ENCODE measurements at regions not wholly inside any gene's neighbourhood (a gene's known extent, or its start where the extent isn't known, plus 50 kb on each side); places are given as distances from the start of the nearest gene placed in this dataset.

DNA sequence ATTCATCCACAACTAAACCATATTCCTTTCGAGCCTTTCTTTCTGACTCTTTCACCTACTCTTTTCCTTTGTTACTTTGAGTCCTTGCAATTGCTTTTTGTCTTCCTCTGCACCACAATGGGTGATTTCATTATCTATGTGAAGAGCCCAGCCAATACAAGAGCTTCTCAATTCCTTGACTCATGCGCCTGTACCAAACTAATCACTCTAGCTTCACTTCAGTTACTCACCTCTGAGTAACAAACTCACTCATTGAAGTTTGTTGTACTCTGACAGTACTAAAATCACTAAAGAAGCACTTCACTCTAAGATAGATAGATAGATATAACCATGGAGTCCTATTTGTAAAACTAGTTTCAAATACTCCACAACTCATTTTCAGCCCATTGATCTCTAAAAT, 191.7 kb upstream of the EPHA5 start:
- Histone ChIP-seq H3K9me3 (ENCODE audit: control insufficient read depth, low read depth, low read length) (no peaks in the 10 kb centered on the region), H3K79me2 (ENCODE audit: control insufficient read depth, insufficient read depth, low read length) (no peaks in the 10 kb centered on the region), H3K27ac (ENCODE audit: control insufficient read depth, insufficient read depth, low read length) (no peak overlapping the region), H3K4me3 (ENCODE audit: control insufficient read depth in 2 of 3, extremely low read depth in 1 of 3, insufficient read depth in 2 of 3, low read depth in 1 of 3, low read length in 3 of 3) (no peak overlapping the region), H3K9ac (ENCODE audit: control insufficient read depth, extremely low read depth, insufficient read depth, low read length) (no peak overlapping the region), H3K36me3 (ENCODE audit: control insufficient read depth in 2 of 2, extremely low read depth in 1 of 2, insufficient read depth in 2 of 2, low read length in 2 of 2) (no peaks in the 10 kb centered on the region), H4K20me1 (ENCODE audit: control insufficient read depth, extremely low read depth, insufficient read depth, low read length) (no peaks in the 10 kb centered on the region), H3K4me2 (ENCODE audit: control insufficient read depth, extremely low read depth, insufficient read depth, low read depth, low read length) (no peak overlapping the region), H3K27me3 (ENCODE audit: control insufficient read depth, extremely low read depth, insufficient read depth, low read length) (no peaks in the 10 kb centered on the region), H3K4me1 (ENCODE audit: control insufficient read depth, extremely low read depth, insufficient read depth, low read length) (no peaks in the 10 kb centered on the region), H2AFZ (ENCODE audit: control insufficient read depth, low read length) (no peak overlapping the region), H3K9me1 (ENCODE audit: control insufficient read depth, extremely low read depth, insufficient read depth, low read length) (no peaks in the 10 kb centered on the region)
- dilution Hi-C loops (cut with MboI; ENCODE audit: extremely low pct_ligation_motif_present, low sequenced_read_pairs), result no loop called here
- DNase-seq (ENCODE audit: low read depth, low spot score) (no peak), FAIRE-seq (no peak)
- TF ChIP-seq EZH2 (IDR thresholded peaks at IDR 0.05; ENCODE audit: low read length), result no peak
- TF ChIP-seq, protein P1, sequence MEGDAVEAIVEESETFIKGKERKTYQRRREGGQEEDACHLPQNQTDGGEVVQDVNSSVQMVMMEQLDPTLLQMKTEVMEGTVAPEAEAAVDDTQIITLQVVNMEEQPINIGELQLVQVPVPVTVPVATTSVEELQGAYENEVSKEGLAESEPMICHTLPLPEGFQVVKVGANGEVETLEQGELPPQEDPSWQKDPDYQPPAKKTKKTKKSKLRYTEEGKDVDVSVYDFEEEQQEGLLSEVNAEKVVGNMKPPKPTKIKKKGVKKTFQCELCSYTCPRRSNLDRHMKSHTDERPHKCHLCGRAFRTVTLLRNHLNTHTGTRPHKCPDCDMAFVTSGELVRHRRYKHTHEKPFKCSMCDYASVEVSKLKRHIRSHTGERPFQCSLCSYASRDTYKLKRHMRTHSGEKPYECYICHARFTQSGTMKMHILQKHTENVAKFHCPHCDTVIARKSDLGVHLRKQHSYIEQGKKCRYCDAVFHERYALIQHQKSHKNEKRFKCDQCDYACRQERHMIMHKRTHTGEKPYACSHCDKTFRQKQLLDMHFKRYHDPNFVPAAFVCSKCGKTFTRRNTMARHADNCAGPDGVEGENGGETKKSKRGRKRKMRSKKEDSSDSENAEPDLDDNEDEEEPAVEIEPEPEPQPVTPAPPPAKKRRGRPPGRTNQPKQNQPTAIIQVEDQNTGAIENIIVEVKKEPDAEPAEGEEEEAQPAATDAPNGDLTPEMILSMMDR (optimal IDR thresholded peaks at IDR 0.05 in 1 of 3, IDR thresholded peaks at IDR 0.05 in 1 of 3, conservative IDR thresholded peaks at IDR 0.05 in 1 of 3; ENCODE audit: extremely low read depth in 1 of 3, insufficient read depth in 2 of 3, low read length in 3 of 3), result no peak

GRCh38 chr4:65845199-65845773, 175.0 kb upstream of the EPHA5 start:
- Histone ChIP-seq H3K9me1 (ENCODE audit: control insufficient read depth, extremely low read depth, insufficient read depth, low read length) (no peaks in the 10 kb centered on the region), H3K36me3 (ENCODE audit: control insufficient read depth in 2 of 2, extremely low read depth in 1 of 2, insufficient read depth in 2 of 2, low read length in 2 of 2) (no peaks in the 10 kb centered on the region), H3K79me2 (ENCODE audit: control insufficient read depth, insufficient read depth, low read length) (no peaks in the 10 kb centered on the region), H3K27ac (ENCODE audit: control insufficient read depth, insufficient read depth, low read length) (no peak overlapping the region), H2AFZ (ENCODE audit: control insufficient read depth, low read length) (no peak overlapping the region), H3K9ac (ENCODE audit: control insufficient read depth, extremely low read depth, insufficient read depth, low read length) (no peak overlapping the region), H3K27me3 (ENCODE audit: control insufficient read depth, extremely low read depth, insufficient read depth, low read length) (no peaks in the 10 kb centered on the region), H3K4me3 (ENCODE audit: control insufficient read depth in 2 of 3, extremely low read depth in 1 of 3, insufficient read depth in 2 of 3, low read depth in 1 of 3, low read length in 3 of 3) (no peak overlapping the region), H3K9me3 (ENCODE audit: control insufficient read depth, low read depth, low read length) (no peaks in the 10 kb centered on the region), H4K20me1 (ENCODE audit: control insufficient read depth, extremely low read depth, insufficient read depth, low read length) (no peaks in the 10 kb centered on the region), H3K4me2 (ENCODE audit: control insufficient read depth, extremely low read depth, insufficient read depth, low read depth, low read length) (no peak overlapping the region), H3K4me1 (ENCODE audit: control insufficient read depth, extremely low read depth, insufficient read depth, low read length) (no peaks in the 10 kb centered on the region)
- dilution Hi-C loops (cut with MboI; ENCODE audit: extremely low pct_ligation_motif_present, low sequenced_read_pairs), result no loop called here
- DNase-seq (ENCODE audit: low read depth, low spot score) (no peak), FAIRE-seq (no peak)
- no peak for TF ChIP-seq EZH2 (IDR thresholded peaks at IDR 0.05; ENCODE audit: low read length)
- TF ChIP-seq, protein P1 (optimal IDR thresholded peaks at IDR 0.05 in 1 of 3, IDR thresholded peaks at IDR 0.05 in 1 of 3, conservative IDR thresholded peaks at IDR 0.05 in 1 of 3; ENCODE audit: extremely low read depth in 1 of 3, insufficient read depth in 2 of 3, low read length in 3 of 3), result no peak

Measured in keratinocyte (primary cell).